CD1c-positive myeloid dendritic cell (primary cell): ENCODE measurements at regions not wholly inside any gene's neighbourhood (a gene's known extent, or its start where the extent isn't known, plus 50 kb on each side); places are given as distances from the start of the nearest gene placed in this dataset.
"Not testable (repeated sequence)": the region's sequence is repeated elsewhere in the genome, so short reads cannot be mapped to it uniquely, and the experiment has no call there.

Experiments used
- DNase-seq: peaks from one replicate; pipeline ENCODE4 v3.0.0-alpha.2; 2016; ENCODE audit errors: extremely low spot score

DNA sequence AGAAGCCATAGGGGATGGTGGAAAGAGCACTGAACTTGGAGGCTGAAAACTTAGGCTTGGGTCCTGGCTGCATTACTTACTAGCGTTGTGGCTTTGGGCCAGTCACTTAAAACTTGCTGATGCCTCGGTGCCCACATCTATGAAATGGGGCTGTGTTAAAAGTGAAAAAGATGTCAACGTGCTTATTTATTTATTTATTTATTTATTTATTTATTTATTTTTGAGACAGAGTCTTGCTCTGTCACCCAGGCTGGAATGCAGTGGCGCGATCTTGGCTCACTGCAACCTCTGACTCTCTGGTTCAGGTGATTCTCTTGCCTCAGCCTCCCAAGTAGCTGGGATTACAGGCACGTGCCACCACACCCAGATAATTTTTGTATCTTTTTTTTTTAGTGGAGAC lies 94.3 kb downstream of the MRM1 start:
- DNase-seq: not testable (repeated sequence)

DNA sequence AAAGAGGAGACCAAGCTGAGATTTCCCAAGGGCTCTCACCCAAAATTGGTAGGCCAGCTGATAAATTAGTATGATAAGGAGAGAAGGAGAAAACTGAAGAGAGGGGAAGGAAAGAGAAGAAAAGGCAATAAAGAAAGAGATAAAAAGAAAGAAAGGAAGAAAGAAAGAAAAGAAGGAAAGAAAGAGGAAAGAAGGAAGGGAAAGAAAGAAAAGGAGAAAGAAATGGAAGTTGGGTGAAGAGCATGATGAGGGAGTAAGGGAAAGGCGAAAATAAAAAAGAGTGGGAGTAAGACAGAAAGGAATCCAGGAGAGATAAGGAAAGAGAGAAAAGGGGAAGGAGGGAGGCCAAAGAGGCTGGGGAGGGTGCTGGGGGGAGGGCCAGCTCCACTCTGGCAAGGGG lies 95.4 kb downstream of the MRM1 start:
- DNase-seq: no peak

DNA sequence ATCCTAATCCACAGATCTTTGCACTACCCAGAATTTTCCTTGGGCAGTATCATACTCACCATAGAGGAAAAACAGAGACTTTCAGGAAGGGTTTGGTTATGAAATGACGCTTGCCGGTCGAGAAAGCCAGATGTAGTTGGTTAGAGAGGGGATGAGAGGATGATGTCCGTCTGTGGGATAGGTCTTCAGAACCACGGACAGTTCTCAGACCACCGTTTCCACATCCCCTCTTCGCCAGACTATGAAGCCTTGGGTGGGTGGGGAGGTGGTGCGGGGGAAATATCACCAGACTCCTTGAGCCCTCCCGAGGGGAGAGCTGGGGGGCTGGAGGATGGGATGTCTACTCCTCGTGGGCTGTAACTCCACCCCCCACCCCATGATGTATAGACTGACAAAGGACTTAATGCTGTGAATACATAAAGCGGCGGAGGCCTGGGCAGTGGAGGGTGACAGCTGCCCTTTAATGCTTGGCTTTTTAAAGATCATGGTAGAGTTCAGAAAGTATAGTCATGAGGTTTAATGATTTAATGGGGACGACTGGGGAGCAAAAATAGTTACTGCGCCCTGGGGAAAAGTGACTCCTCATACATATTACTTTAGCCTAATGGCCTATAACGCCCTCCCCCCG lies 96.6 kb downstream of the MRM1 start:
- no peak for DNase-seq

DNA sequence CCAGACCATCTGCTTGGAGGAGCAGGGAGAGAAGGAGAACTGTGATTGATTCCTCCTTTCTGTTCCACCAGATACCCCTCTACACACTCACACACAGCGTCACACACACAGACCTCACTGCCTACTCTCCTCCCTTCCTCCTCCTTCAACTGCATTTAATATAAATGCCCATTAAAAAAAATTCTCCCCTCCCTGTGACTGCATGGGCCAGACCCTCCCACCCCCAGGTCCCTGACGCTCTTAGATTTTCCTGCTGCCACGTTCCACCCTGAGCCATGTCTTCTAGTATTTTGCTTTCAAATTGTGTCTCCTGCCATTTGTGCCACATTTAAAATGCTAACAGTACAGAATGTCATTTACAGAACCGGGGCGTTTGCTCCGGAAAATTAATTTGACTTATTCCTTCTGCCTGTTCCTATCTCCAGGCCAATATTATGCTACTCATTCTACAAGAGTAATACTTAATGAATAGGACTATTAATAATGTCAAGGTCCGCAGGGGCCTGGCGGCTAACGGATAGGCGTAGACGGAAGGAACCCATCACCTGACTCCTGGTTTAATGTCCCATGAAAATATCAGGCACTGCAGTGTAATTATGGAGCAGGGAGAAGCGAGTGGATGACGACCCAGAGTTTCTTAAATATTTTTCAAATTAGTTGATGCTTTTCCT lies 100.2 kb downstream of the MRM1 start:
- DNase-seq: no peak

DNA sequence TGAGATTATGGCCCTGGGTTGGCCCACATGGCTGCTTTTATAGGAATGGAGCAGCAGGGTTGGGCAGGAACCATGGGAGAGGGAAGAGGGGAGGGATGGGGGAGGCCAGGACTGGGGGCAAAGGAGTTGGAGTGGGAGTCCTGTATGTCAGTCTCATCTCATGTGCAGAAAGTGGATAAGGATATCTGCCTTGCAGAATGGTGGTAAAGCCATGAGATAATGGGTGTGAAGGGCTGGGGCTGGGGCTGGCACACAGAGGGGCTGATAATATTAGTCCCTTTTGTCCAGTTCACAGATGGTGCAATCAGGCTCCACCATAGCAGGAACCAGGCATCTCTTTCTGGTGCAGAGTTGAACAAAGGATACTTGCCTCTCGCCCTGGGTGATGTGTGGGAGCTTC lies 101.3 kb downstream of the MRM1 start:
- DNase-seq: no peak

DNA sequence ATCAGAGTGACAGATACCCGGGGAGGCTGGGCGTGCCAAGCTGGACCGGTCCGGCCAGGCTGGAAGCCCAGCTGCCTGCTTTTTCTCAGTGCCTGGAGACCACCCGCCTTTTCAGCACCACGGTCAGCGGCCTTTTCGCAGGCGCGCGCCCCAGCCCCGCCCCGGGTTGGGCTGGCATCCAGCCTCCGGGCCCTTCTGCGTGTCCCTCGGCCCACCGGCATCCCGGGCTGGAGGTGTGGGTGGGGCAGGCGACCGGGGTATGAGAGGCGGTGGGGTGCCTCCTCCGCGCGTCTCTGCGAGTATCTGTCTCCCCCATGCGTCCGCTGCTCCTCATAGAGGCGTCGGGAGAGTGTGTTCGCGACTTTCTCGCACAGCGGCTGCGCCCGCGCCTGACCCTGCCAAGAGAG lies 102.5 kb downstream of the MRM1 start:
- DNase-seq: peak; percentile 30

- DNase-seq: no peak
Measured at GRCh38 chr17:36705283-36705795, 104.0 kb downstream of the MRM1 start.

GRCh38 chr17:36705874-36706731 lies 104.7 kb downstream of the MRM1 start:
- peak; percentile 36 for DNase-seq

DNA sequence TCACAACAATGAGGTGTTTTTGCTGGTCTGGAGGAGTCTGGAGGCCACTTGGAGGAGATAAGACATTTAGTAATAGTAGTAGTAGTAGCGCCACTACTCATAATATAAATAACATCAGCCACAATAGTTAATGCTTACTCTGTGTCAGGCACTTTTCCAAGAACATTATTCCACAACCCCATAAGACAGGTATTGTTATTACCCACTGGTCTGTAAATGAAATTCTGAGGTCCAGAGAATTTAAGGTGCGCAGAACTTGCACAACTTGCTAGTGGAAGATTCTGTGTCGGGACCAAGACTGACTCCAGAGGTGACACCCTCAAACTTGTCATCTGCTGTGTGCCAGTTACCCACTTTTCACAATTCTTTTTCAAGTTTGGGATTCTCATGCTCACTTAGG lies 106.5 kb downstream of the MRM1 start:
- no peak for DNase-seq

GRCh38 chr17:36714789-36715188 lies 113.4 kb downstream of the MRM1 start:
- no peak for DNase-seq

- DNase-seq: no peak
Measured at GRCh38 chr17:36715951-36716350, 114.6 kb downstream of the MRM1 start.

- DNase-seq: no peak
Measured at GRCh38 chr17:36717088-36717487, 115.7 kb downstream of the MRM1 start.

DNA sequence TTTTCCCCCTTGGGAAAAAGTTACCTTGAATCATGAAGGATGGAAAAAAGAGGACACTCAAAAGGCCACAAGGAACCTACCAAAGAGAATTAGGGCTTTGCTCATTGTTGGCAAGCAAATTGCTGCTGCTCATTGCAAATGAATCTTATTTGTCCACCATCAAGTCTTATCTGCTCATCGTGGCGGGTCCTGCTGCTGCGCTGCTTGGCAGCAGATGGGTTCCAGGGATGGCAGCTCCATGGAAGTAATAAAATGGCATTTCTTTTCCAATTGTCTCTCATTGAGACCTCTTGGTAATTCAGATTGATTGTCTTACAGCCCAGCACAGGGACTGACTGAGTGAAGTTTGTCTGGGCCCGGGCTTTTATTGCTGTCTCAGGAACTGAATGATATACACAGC lies 118.7 kb downstream of the MRM1 start:
- no peak for DNase-seq

DNA sequence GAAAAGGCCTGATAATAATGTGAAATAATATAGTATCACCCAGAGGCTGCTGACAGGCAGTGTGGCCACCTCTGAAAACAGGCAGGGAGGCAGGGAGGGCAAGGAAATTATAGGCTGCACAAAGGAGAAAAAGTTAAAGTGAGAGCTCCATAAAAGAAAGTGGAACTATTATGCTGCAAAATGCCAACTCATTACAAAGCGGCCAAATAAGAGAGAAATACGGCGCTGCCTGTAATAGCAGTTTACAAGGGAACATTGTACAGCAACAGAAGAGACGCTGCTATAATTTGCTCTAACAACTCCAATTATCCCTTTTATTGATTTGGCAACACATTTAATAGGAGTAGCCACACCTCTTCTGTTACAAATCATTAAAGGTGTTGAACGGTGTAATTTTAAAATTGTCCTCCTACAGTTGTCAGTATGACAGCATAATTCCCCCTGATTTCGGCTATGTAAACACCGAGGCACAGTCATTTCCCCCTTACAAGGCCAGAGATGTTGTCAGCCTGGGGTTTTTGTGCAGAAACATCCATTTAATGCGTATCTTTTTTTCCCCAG lies 120.3 kb downstream of the MRM1 start:
- DNase-seq: peak; percentile 10

- DNase-seq: peak; percentile 57
Measured at GRCh38 chr17:36722121-36722902, 120.9 kb downstream of the MRM1 start.

DNA sequence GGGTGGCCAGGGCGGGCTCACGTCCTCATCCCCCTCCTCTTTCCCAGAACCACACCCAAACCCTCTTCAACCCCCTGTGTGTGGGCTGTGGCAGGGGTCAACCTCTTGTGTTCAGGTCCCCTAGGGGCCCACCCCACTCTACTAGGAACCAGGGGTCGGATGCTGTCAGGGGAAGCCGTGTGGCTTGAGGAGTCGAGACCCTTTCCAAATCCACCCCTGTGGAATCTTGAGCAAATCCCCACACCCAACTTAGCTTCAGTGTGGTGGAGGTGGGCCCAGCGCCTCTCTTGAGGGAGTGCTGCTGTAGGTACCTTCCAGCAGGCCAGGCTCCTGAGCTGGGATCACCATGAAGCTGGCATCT lies 121.5 kb downstream of the MRM1 start:
- no peak for DNase-seq

DNA sequence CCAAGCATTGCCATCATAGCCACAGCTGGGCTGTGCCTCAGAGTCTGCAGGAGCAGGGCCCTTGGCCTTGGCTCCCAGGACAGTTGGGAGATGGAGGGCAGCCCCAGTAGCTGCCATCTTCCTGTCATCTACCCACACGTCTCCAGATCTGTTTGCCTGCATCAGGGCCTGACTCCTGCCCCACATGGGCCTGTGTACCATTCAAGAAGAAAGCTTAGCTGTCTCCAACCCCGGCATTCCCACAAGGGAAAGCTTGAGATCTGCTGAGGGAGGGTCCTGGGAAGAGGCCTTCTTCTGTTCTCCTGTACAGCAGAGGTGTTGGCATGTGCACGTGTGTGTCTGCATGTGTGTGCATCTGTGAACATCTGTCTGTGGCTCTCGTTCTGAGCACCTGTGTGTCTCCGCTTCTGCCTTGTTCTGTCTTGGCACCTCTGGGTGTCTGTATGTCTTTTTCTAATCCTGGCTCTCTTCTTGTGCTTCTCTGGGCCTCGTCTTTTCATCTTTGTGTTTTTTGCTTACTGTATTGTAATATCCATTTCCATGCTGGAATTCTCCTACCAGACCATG lies 122.2 kb downstream of the MRM1 start:
- no peak for DNase-seq

DNA sequence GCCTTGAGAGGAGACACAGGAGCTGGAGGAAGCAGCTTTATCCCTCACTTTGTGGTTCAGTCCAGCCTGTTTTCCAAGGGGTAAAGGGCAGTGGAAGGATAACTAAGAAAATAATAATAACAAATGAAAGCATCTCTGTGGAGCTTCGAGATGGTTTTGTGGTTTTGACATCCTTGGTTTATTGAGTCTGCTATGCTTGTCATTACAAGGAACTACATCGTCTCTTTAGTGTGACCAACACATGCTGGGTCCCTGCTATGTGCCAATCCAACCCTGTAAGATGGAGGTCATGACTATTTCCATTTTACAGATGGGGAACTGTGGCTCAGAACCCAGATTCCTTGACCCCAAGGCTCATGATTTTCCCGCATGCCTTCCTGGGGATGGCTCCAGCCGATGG lies 124.8 kb downstream of the MRM1 start:
- DNase-seq: no peak

DNA sequence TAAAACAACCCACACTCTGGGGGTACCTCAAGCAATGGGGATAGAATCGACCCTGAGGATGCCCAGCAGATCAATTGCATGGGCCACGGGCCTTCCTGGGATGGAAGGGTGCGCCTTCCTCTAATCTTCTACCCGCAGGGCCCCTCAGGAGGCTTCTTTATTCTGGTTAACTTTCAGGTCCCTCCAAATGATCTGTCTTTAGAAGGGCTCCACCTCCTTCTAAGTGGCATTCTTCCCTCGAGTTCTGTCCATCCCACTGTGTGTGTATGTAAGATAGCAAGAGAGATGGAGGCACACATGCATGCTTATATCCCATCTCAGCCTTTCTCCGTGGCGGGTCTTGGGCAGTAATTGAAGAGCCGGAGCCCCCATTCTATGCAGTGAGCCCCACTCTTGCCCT lies 125.7 kb downstream of the MRM1 start:
- no peak for DNase-seq

DNA sequence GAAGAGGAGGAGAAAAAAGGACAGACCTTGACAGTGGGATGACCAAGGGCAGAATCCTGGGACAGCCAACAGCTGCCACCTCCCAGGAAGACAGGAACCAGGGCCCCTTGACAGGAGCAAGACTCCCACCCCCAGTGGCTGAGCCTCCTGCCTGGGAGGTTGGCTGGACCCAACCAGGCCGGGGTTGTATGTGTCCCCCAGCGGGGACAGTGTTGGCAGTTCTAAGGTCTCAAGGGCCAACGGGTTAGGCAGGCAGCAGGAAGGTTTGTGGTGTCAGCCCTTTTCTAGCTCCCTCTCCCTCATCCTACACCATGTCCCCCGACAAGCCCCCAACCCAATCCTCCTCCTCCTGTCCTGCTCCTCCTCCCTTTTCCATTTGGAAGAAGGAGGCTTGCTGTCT lies 126.2 kb downstream of the MRM1 start:
- no peak for DNase-seq
